K562 (cell line): ENCODE measurements at regions not wholly inside any gene's neighbourhood (a gene's known extent, or its start where the extent isn't known, plus 50 kb on each side); places are given as distances from the start of the nearest gene placed in this dataset.

Source experiments
- ATAC-seq: fragments of 200-7000 bp; cut with Tn5 transposase; 3 replicates; pipeline ENCODE4 v1.9.1; 2020; ENCODE audit warnings: moderate library complexity
- BruUV-seq: library from RNA; stranded (reverse); fragments of 400-500 nt; replicated peaks from 2 replicates; lab custom pipeline; 2021; lab: Mats Ljungman, UMichigan
- CTCF ChIA-PET: fragments of 300-600 bp; formaldehyde crosslinking; extraction: SDS; loops from one replicate; lab custom pipeline; 2021; ENCODE audit warnings: low intra/inter-chr PET ratio; lab: Yijun Ruan, JAX
- POLR2A ChIA-PET: fragments of 300-600, 350-650 bp; sonication (Branson Sonifier 250); formaldehyde crosslinking; extraction: SDS; loops from one replicate; lab custom pipeline; 2021; ENCODE audit warnings: antibody characterized with exemption, inconsistent platforms; lab: Yijun Ruan, JAX
- DNase-seq, 4 experiments: peaks; one replicate each; pipeline versions ENCODE4 v3.0.0 to v3.0.0-alpha.2; 2011 to 2018; ENCODE audit warnings: low spot score in 3 of 4, mixed read lengths in 3 of 4; ENCODE audit errors: extremely low read depth in 1 of 4
- FAIRE-seq: peaks from 2 replicates; lab custom pipeline; 2011; peaks lifted over from hg19 to GRCh38; lab: Jason Lieb, UNC
- H2AFZ ChIP-seq: 2 replicates; pipeline ENCODE4 v1.6.0; 2011; ENCODE audit warnings: low read depth, low read length, control low read depth, inconsistent platforms
- H3K27ac ChIP-seq: fragments of 200-600 bp; 3 replicates; pipeline ENCODE4 v1.8.0; 2011; ENCODE audit warnings: low read depth, mild to moderate bottlenecking, control low read depth, inconsistent platforms, low read length, moderate library complexity, mixed read lengths; ENCODE audit errors: extremely low read depth
- H3K27me3 ChIP-seq, 2 experiments: fragments of 300-600 bp in 1 of 2; 2 replicates in 1 of 2; 3 replicates in 1 of 2; pipeline versions ENCODE4 v1.6.0 to v1.8.0; 2011; ENCODE audit warnings: inconsistent platforms in 2 of 2, low read length in 2 of 2, mild to moderate bottlenecking in 1 of 2, mixed read lengths in 1 of 2, moderate library complexity in 1 of 2; ENCODE audit not compliant: control insufficient read depth in 2 of 2, insufficient read depth in 2 of 2
- H3K36me3 ChIP-seq: fragments of 300-600 bp; 3 replicates; pipeline ENCODE4 v1.8.0; 2011; ENCODE audit warnings: mild to moderate bottlenecking, low read length, inconsistent platforms; ENCODE audit not compliant: control insufficient read depth, insufficient read depth
- H3K4me1 ChIP-seq, 2 experiments: fragments of 200-600 bp in 1 of 2; replicated peaks in 1 of 2; 2 replicates in 1 of 2; 3 replicates in 1 of 2; pipeline versions ENCODE4 v1.5.1 to v1.8.0; 2011; ENCODE audit warnings: inconsistent platforms in 2 of 2, low read length in 2 of 2, mild to moderate bottlenecking in 1 of 2, mixed read lengths in 1 of 2, moderate library complexity in 1 of 2; ENCODE audit not compliant: control insufficient read depth in 2 of 2, insufficient read depth in 2 of 2
- H3K4me2 ChIP-seq: 2 replicates; pipeline ENCODE4 v1.6.1; 2011; ENCODE audit warnings: low read length, control low read depth, inconsistent platforms, mixed read lengths; ENCODE audit not compliant: insufficient read depth
- H3K4me3 ChIP-seq: fragments of 200-600 bp; sonication (generic), shearing (Covaris generic); 2 replicates; pipeline ENCODE4 v1.5.1; 2016; ENCODE audit warnings: control low read depth, inconsistent platforms
- H3K79me2 ChIP-seq: fragments of 200-600 bp; 3 replicates; pipeline ENCODE4 v1.8.0; 2011; ENCODE audit warnings: low read length, inconsistent platforms; ENCODE audit not compliant: control insufficient read depth, insufficient read depth
- H3K9ac ChIP-seq, 2 experiments: 2 replicates each; pipeline versions ENCODE4 v1.6.0 to v1.6.1; 2011; ENCODE audit warnings: low read depth in 2 of 2, low read length in 2 of 2, control low read depth in 1 of 2, inconsistent platforms in 1 of 2, mild to moderate bottlenecking in 1 of 2, mixed read lengths in 1 of 2; ENCODE audit not compliant: insufficient read depth in 1 of 2
- H3K9me1 ChIP-seq: one replicate; pipeline ENCODE4 v1.6.0; 2011; ENCODE audit warnings: inconsistent platforms, mild to moderate bottlenecking, low read length, moderate library complexity; ENCODE audit not compliant: control insufficient read depth, insufficient read depth
- H3K9me3 ChIP-seq: replicated peaks from 2 replicates; pipeline ENCODE4 v1.5.1; 2011; ENCODE audit warnings: low read depth, low read length, inconsistent platforms; ENCODE audit not compliant: control insufficient read depth, insufficient read depth
- H4K20me1 ChIP-seq: replicated peaks from 2 replicates; pipeline ENCODE4 v1.6.1; 2011; ENCODE audit warnings: low read length, inconsistent platforms, mixed read lengths; ENCODE audit not compliant: control insufficient read depth, insufficient read depth
- MTA1 ChIP-seq: fragments of 450-650 bp; IDR thresholded peaks from 2 replicates; pipeline ENCODE4 v1.6.1; 2017; ENCODE audit warnings: borderline replicate concordance
- NCOA1 ChIP-seq: fragments of 450-650 bp; IDR thresholded peaks from 2 replicates; pipeline ENCODE4 v1.6.1; 2016; ENCODE audit warnings: low read depth
- NEUROD1 ChIP-seq: fragments of 150-350 bp; IDR thresholded peaks from 2 replicates; pipeline ENCODE4 v1.6.1; 2014; ENCODE audit warnings: borderline replicate concordance, low read length, low read depth; ENCODE audit not compliant: partially characterized antibody
- NR2C2 ChIP-seq, 2 experiments: fragments of 200-800 bp in 1 of 2; sonication (Bioruptor generic) in 1 of 2; sonication (generic) in 1 of 2; formaldehyde crosslinking in 1 of 2; IDR thresholded peaks; 2 replicates each; pipeline versions ENCODE4 v1.6.1 to v1.8.0; 2016 to 2022; ENCODE audit warnings: mild to moderate bottlenecking in 1 of 2, missing compliant biosample characterization in 1 of 2, missing genetic modification characterization in 1 of 2, missing genetic modification reagents in 1 of 2
- SIN3A ChIP-seq, 2 experiments: fragments of 150-350 bp in 1 of 2; IDR thresholded peaks; 2 replicates each; pipeline ENCODE4 v1.6.1; 2011 to 2016; ENCODE audit warnings: borderline replicate concordance in 2 of 2, low read depth in 2 of 2, low read length in 2 of 2, mild to moderate bottlenecking in 2 of 2, moderate library complexity in 2 of 2; ENCODE audit not compliant: control insufficient read depth in 1 of 2
- ZBED1 ChIP-seq: IDR thresholded peaks from 2 replicates; pipeline ENCODE4 v1.6.1; 2014
- ZC3H4 ChIP-seq: sonication (generic); formaldehyde crosslinking; IDR thresholded peaks from 2 replicates; pipeline ENCODE4 v1.9.0; 2021; ENCODE audit warnings: missing genetic modification reagents, borderline replicate concordance
- WGBS: fragments of 100-300 bp; shearing (Covaris generic); methylation state at CpG from one replicate; pipeline ENCODE4 v1.1.6; 2016; ENCODE audit warnings: low coverage, mixed read lengths; ENCODE audit not compliant: insufficient coverage; ENCODE audit errors: missing lambda C conversion rate; 5-methylcytosine and 5-hydroxymethylcytosine counted together
- in situ Hi-C: fragments of 300-500 bp; cut with MboI; formaldehyde crosslinking; loops from 4 replicates; pipeline ENCODE4 v1.15.0; 2018; ENCODE audit warnings: inconsistent platforms, mixed read lengths
- intact Hi-C: fragments of 100-400 bp; cut with micrococcal nuclease; formaldehyde crosslinking; loops from 2 replicates; pipeline ENCODE4 v1.14.2; 2022
- TF ChIP-seq, protein P1 (sequence below): sonication (generic); formaldehyde crosslinking; IDR thresholded peaks from 2 replicates; pipeline ENCODE4 v1.5.0; 2020; ENCODE audit warnings: missing genetic modification reagents
- TF ChIP-seq, protein P2 (sequence below): fragments of 200-600 bp; sonication (generic); IDR thresholded peaks from one replicate; pipeline ENCODE4 v1.6.1; 2012; ENCODE audit warnings: mild to moderate bottlenecking, low read depth, low read length, inconsistent platforms

DNA sequence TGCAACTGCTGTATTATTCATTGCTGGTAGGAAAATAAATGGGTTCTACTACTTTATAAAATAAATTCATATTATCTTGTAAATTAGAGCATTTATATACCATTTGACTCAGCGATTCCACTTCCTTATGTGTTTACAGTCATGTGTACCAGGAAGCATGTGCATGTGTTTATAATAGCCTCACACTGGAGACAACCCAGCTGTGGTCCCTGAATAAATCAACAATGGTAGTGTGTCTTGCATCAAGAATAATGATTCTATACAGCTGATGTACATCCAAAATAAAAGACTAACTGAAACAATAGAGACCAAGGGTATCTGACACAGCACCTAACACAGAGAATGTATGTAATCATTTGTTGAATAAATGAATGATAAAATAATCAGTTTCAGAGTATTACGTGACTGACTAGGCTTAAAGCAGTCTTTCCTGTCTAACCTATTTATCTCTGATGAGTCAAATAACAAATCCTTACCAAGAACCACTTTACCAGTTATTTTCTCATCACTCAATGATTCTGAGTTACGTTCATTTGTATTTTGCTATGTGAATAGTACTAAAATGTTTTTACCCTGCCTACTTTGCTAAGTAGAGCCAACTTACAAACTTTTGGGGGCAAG lies 216.8 kb downstream of the UBE2E3 start:
- POLR2A ChIA-PET, result no interaction called here

More for the DNA sequence above, 216.8 kb downstream of the UBE2E3 start:
- in situ Hi-C loops, result no loop called here
- Histone ChIP-seq H3K9me1 (no peaks in the 10 kb centered on the region), H3K27ac (no peak overlapping the region), H4K20me1 (no peaks in the 10 kb centered on the region), H2AFZ (no peak overlapping the region), H3K9ac (no peak overlapping the region), H3K36me3 (no peaks in the 10 kb centered on the region), H3K79me2 (no peaks in the 10 kb centered on the region), H3K4me2 (no peak overlapping the region), H3K9me3 (no peaks in the 10 kb centered on the region; the same call in 1 of the 2 replicates), H3K4me3 (no peak overlapping the region), H3K4me1 (no peaks in the 10 kb centered on the region), H3K27me3 (no peaks in the 10 kb centered on the region)
- DNase-seq (no peak), FAIRE-seq (no peak), ATAC-seq (no peak)
- CTCF ChIA-PET, result no interaction called here
- intact Hi-C loops, result no loop called here
- no TSS peak for BruUV-seq
- 1% methylated on average over 3 of the region's 3 CpGs for WGBS
- TF ChIP-seq, protein P1, sequence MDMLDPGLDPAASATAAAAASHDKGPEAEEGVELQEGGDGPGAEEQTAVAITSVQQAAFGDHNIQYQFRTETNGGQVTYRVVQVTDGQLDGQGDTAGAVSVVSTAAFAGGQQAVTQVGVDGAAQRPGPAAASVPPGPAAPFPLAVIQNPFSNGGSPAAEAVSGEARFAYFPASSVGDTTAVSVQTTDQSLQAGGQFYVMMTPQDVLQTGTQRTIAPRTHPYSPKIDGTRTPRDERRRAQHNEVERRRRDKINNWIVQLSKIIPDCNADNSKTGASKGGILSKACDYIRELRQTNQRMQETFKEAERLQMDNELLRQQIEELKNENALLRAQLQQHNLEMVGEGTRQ (CRISPR knock-in tag), result no peak
- no peak for TF ChIP-seq ZBED1
- TF ChIP-seq NR2C2 (CRISPR knock-in tag; IDR thresholded peaks at IDR 0.05), result no peak
- no peak for TF ChIP-seq NR2C2 (tag; IDR thresholded peaks at IDR 0.05)
- no peak for TF ChIP-seq ZC3H4 (CRISPR knock-in tag)
- TF ChIP-seq, protein P2, sequence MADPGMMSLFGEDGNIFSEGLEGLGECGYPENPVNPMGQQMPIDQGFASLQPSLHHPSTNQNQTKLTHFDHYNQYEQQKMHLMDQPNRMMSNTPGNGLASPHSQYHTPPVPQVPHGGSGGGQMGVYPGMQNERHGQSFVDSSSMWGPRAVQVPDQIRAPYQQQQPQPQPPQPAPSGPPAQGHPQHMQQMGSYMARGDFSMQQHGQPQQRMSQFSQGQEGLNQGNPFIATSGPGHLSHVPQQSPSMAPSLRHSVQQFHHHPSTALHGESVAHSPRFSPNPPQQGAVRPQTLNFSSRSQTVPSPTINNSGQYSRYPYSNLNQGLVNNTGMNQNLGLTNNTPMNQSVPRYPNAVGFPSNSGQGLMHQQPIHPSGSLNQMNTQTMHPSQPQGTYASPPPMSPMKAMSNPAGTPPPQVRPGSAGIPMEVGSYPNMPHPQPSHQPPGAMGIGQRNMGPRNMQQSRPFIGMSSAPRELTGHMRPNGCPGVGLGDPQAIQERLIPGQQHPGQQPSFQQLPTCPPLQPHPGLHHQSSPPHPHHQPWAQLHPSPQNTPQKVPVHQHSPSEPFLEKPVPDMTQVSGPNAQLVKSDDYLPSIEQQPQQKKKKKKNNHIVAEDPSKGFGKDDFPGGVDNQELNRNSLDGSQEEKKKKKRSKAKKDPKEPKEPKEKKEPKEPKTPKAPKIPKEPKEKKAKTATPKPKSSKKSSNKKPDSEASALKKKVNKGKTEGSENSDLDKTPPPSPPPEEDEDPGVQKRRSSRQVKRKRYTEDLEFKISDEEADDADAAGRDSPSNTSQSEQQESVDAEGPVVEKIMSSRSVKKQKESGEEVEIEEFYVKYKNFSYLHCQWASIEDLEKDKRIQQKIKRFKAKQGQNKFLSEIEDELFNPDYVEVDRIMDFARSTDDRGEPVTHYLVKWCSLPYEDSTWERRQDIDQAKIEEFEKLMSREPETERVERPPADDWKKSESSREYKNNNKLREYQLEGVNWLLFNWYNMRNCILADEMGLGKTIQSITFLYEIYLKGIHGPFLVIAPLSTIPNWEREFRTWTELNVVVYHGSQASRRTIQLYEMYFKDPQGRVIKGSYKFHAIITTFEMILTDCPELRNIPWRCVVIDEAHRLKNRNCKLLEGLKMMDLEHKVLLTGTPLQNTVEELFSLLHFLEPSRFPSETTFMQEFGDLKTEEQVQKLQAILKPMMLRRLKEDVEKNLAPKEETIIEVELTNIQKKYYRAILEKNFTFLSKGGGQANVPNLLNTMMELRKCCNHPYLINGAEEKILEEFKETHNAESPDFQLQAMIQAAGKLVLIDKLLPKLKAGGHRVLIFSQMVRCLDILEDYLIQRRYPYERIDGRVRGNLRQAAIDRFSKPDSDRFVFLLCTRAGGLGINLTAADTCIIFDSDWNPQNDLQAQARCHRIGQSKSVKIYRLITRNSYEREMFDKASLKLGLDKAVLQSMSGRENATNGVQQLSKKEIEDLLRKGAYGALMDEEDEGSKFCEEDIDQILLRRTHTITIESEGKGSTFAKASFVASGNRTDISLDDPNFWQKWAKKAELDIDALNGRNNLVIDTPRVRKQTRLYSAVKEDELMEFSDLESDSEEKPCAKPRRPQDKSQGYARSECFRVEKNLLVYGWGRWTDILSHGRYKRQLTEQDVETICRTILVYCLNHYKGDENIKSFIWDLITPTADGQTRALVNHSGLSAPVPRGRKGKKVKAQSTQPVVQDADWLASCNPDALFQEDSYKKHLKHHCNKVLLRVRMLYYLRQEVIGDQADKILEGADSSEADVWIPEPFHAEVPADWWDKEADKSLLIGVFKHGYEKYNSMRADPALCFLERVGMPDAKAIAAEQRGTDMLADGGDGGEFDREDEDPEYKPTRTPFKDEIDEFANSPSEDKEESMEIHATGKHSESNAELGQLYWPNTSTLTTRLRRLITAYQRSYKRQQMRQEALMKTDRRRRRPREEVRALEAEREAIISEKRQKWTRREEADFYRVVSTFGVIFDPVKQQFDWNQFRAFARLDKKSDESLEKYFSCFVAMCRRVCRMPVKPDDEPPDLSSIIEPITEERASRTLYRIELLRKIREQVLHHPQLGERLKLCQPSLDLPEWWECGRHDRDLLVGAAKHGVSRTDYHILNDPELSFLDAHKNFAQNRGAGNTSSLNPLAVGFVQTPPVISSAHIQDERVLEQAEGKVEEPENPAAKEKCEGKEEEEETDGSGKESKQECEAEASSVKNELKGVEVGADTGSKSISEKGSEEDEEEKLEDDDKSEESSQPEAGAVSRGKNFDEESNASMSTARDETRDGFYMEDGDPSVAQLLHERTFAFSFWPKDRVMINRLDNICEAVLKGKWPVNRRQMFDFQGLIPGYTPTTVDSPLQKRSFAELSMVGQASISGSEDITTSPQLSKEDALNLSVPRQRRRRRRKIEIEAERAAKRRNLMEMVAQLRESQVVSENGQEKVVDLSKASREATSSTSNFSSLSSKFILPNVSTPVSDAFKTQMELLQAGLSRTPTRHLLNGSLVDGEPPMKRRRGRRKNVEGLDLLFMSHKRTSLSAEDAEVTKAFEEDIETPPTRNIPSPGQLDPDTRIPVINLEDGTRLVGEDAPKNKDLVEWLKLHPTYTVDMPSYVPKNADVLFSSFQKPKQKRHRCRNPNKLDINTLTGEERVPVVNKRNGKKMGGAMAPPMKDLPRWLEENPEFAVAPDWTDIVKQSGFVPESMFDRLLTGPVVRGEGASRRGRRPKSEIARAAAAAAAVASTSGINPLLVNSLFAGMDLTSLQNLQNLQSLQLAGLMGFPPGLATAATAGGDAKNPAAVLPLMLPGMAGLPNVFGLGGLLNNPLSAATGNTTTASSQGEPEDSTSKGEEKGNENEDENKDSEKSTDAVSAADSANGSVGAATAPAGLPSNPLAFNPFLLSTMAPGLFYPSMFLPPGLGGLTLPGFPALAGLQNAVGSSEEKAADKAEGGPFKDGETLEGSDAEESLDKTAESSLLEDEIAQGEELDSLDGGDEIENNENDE, result no peak
- no peak for TF ChIP-seq NEUROD1
- TF ChIP-seq NCOA1, result no peak
- TF ChIP-seq MTA1, result no peak
- no peak for TF ChIP-seq SIN3A (IDR thresholded peaks at IDR 0.05; ENCODE audit: borderline replicate concordance in 2 of 2, control insufficient read depth in 1 of 2, low read depth in 2 of 2, low read length in 2 of 2)
